RWPE1 (cell line): ENCODE measurements at regions not wholly inside any gene's neighbourhood (a gene's known extent, or its start where the extent isn't known, plus 50 kb on each side); places are given as distances from the start of the nearest gene placed in this dataset.

Experiments
- CTCF ChIA-PET: fragments of 350-600 bp; sonication (Branson Sonifier 250); formaldehyde crosslinking; extraction: SDS; loops from one replicate; lab custom pipeline; 2021; lab: Yijun Ruan, JAX
- POLR2A ChIA-PET: fragments of 400-600 bp; formaldehyde crosslinking; extraction: SDS; loops from one replicate; lab custom pipeline; 2020; ENCODE audit warnings: antibody characterized with exemption; ENCODE audit not compliant: low non-redundant PET; lab: Yijun Ruan, JAX
- DNase-seq: peaks from one replicate; pipeline ENCODE4 v3.0.0; 2012; ENCODE audit warnings: low spot score
- H3K27ac ChIP-seq: fragments of 450-650 bp; 2 replicates; pipeline ENCODE4 v1.5.1; 2017
- CTCF ChIP-seq: fragments of 450-650 bp; conservative IDR thresholded peaks from 2 replicates; pipeline ENCODE4 v1.5.1; 2017; ENCODE audit warnings: low read depth, mild to moderate bottlenecking

- no peak for DNase-seq
- CTCF ChIA-PET: no interaction called here
Measured at GRCh38 chr17:79301469-79301868, 226.8 kb downstream of the ENGASE start.

GRCh38 chr17:79299349-79299748, 224.7 kb downstream of the ENGASE start:
- no peak overlapping the region for H3K27ac ChIP-seq
- POLR2A ChIA-PET: no interaction called here
- DNase-seq: no peak
- no peak for TF ChIP-seq CTCF
- CTCF ChIA-PET: no interaction called here

More at GRCh38 chr17:79301469-79301868, 226.8 kb downstream of the ENGASE start:
- POLR2A ChIA-PET: no interaction called here
- no peak for TF ChIP-seq CTCF
- no peak overlapping the region for H3K27ac ChIP-seq

- ChIA-PET POLR2A (no interaction called here), CTCF (no interaction called here)
- no peak overlapping the region for H3K27ac ChIP-seq
- no peak for TF ChIP-seq CTCF
- DNase-seq: no peak
Measured at GRCh38 chr17:79298799-79299198, 224.2 kb downstream of the ENGASE start.

GRCh38 chr17:79296243-79296642, 221.6 kb downstream of the ENGASE start:
- no peak for DNase-seq
- ChIA-PET POLR2A (no interaction called here), CTCF (interaction anchor here (1.1 kb wide), 1 partner anchor 192 kb away, joined by 3 read pairs; no protein-coding TSS in a partner anchor)
- no peak overlapping the region for H3K27ac ChIP-seq
- no peak for TF ChIP-seq CTCF

- POLR2A ChIA-PET: no interaction called here
- no peak for TF ChIP-seq CTCF
- no peak overlapping the region for H3K27ac ChIP-seq
- CTCF ChIA-PET: interaction anchor here (1.1 kb wide), 1 partner anchor 191 kb away, joined by 3 read pairs; no protein-coding TSS in a partner anchor
- DNase-seq: no peak
Measured at GRCh38 chr17:79295307-79295706, 220.7 kb downstream of the ENGASE start.

- no peak for TF ChIP-seq CTCF
- H3K27ac ChIP-seq: no peak overlapping the region
- peak; percentile 60 for DNase-seq
- ChIA-PET CTCF (no interaction called here), POLR2A (no interaction called here)
Measured at GRCh38 chr17:79294459-79295071, 219.9 kb downstream of the ENGASE start.
